OCI-LY1 (cell line): ENCODE measurements at regions not wholly inside any gene's neighbourhood (a gene's known extent, or its start where the extent isn't known, plus 50 kb on each side); places are given as distances from the start of the nearest gene placed in this dataset.

Source experiments
- H2AFZ ChIP-seq: fragments of 200-600 bp; sonication (generic), shearing (Covaris generic); 2 replicates; pipeline ENCODE4 v1.6.0; 2014; ENCODE audit warnings: antibody characterized with exemption, mild to moderate bottlenecking, low read length
- H3F3A ChIP-seq: fragments of 200-600 bp; sonication (generic), shearing (Covaris generic); 2 replicates; pipeline ENCODE4 v1.6.0; 2014; ENCODE audit warnings: mild to moderate bottlenecking, antibody characterized with exemption, low read length, moderate library complexity; ENCODE audit not compliant: insufficient read depth
- H3K27ac ChIP-seq: fragments of 200-600 bp; sonication (generic); 2 replicates; pipeline ENCODE4 v1.5.1; 2014; ENCODE audit warnings: low read length, mixed run types, mild to moderate bottlenecking, low read depth; ENCODE audit not compliant: poor library complexity, severe bottlenecking
- H3K27me3 ChIP-seq: fragments of 200-600 bp; sonication (generic); 2 replicates; pipeline ENCODE4 v1.6.0; 2014; ENCODE audit warnings: antibody characterized with exemption, mild to moderate bottlenecking, low read length, moderate library complexity; ENCODE audit not compliant: insufficient read depth
- H3K36me3 ChIP-seq: fragments of 200-600 bp; sonication (generic); 2 replicates; pipeline ENCODE4 v1.6.1; 2014; ENCODE audit warnings: mild to moderate bottlenecking, antibody characterized with exemption, low read length, moderate library complexity, mixed read lengths; ENCODE audit not compliant: insufficient read depth
- H3K4me1 ChIP-seq: fragments of 200-600 bp; sonication (generic); 2 replicates; pipeline ENCODE4 v1.5.1; 2014; ENCODE audit warnings: mild to moderate bottlenecking, low read length, moderate library complexity; ENCODE audit not compliant: insufficient read depth, severe bottlenecking
- H3K4me2 ChIP-seq: fragments of 200-600 bp; sonication (generic), shearing (Covaris generic); 2 replicates; pipeline ENCODE4 v1.6.1; 2014; ENCODE audit warnings: low read length
- H3K4me3 ChIP-seq: fragments of 200-600 bp; sonication (generic); 2 replicates; pipeline ENCODE4 v1.5.1; 2014; ENCODE audit warnings: low read length, low read depth, mild to moderate bottlenecking, mixed read lengths; ENCODE audit not compliant: poor library complexity, severe bottlenecking
- H3K79me2 ChIP-seq: fragments of 200-600 bp; shearing (Covaris generic); 2 replicates; pipeline ENCODE4 v1.6.1; 2016; ENCODE audit warnings: mixed run types, low read length, mixed read lengths; ENCODE audit not compliant: insufficient read depth
- H3K9ac ChIP-seq: fragments of 200-600 bp; sonication (generic), shearing (Covaris generic); 2 replicates; pipeline ENCODE4 v1.6.1; 2014; ENCODE audit warnings: mild to moderate bottlenecking, low read length, mixed read lengths
- H3K9me2 ChIP-seq: fragments of 200-600 bp; sonication (generic), shearing (Covaris generic); 2 replicates; pipeline ENCODE4 v1.6.1; 2014; ENCODE audit warnings: low read depth, mild to moderate bottlenecking, low read length, mixed read lengths
- H3K9me3 ChIP-seq: fragments of 200-600 bp; shearing (Covaris generic); 2 replicates; pipeline ENCODE4 v1.6.1; 2014; ENCODE audit warnings: low read length, mixed read lengths
- H4K20me1 ChIP-seq: fragments of 200-600 bp; sonication (generic), shearing (Covaris generic); 2 replicates; pipeline ENCODE4 v1.6.0; 2016; ENCODE audit warnings: mild to moderate bottlenecking, low read length; ENCODE audit not compliant: insufficient read depth
- EZH2 ChIP-seq: fragments of 200-600 bp; sonication (generic), shearing (Covaris generic); IDR thresholded peaks from 2 replicates; pipeline ENCODE4 v1.8.0; 2017; ENCODE audit warnings: borderline replicate concordance, mixed run types, mild to moderate bottlenecking, antibody characterized with exemption, low read length, moderate library complexity, mixed read lengths
- TF ChIP-seq, protein P1 (sequence below): fragments of 200-600 bp; sonication (generic), shearing (Covaris generic); IDR thresholded peaks from 2 replicates; pipeline ENCODE4 v1.5.1; 2017; ENCODE audit warnings: mild to moderate bottlenecking, antibody characterized with exemption, low read length, moderate library complexity, mixed read lengths

DNA sequence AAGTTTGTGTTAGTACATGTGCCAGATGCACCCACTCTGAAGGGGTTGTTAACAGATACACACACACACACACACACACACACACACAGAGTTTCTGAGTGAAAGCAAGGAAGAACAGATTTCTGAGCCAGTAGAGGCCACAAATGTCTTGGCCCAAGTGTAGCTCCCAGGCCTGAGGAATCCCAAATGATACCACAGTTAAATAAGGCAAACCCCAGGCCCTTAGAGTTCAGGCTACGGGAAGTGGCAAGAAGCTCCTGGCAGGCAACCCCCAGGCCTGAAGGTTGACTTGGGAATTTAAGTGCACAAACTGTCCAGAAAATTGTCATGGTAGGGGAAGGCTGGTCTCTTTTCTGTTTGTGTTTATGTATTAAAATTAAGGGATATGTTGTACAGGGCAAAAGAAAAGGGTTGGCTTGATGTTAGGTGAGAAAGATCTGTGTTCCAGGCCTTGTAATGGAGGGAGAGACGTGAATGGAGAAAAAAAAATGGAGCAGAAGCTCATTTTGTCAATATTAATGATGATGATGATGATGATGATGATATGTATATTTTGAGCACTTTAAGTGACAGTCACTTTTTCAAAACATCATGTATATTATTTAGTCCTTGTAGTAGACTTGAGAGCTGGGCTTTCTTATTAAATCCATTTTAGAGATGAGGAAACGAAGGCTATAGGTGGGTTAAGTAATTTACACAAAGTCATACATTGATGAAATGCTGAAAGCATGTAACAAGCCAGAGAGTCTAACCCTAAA lies 317.0 kb upstream of the JAG1 start:
- H3K79me2 ChIP-seq: no peaks in the 10 kb centered on the region
- no peak overlapping the region for H3K4me2 ChIP-seq
- H3K9me2 ChIP-seq: no peaks in the 10 kb centered on the region
- H3K4me3 ChIP-seq: no peak overlapping the region
- no peak for TF ChIP-seq EZH2
- TF ChIP-seq, protein P1, sequence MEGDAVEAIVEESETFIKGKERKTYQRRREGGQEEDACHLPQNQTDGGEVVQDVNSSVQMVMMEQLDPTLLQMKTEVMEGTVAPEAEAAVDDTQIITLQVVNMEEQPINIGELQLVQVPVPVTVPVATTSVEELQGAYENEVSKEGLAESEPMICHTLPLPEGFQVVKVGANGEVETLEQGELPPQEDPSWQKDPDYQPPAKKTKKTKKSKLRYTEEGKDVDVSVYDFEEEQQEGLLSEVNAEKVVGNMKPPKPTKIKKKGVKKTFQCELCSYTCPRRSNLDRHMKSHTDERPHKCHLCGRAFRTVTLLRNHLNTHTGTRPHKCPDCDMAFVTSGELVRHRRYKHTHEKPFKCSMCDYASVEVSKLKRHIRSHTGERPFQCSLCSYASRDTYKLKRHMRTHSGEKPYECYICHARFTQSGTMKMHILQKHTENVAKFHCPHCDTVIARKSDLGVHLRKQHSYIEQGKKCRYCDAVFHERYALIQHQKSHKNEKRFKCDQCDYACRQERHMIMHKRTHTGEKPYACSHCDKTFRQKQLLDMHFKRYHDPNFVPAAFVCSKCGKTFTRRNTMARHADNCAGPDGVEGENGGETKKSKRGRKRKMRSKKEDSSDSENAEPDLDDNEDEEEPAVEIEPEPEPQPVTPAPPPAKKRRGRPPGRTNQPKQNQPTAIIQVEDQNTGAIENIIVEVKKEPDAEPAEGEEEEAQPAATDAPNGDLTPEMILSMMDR: no peak
- no peaks in the 10 kb centered on the region for H3K27me3 ChIP-seq
- no peak overlapping the region for H3K27ac ChIP-seq
- no peak overlapping the region for H2AFZ ChIP-seq
- H3K9ac ChIP-seq: no peak overlapping the region
- H3K36me3 ChIP-seq: no peaks in the 10 kb centered on the region
- H3K9me3 ChIP-seq: no peaks in the 10 kb centered on the region
- no peaks in the 10 kb centered on the region for H3K4me1 ChIP-seq
- no peaks in the 10 kb centered on the region for H3F3A ChIP-seq
- H4K20me1 ChIP-seq: no peaks in the 10 kb centered on the region

DNA sequence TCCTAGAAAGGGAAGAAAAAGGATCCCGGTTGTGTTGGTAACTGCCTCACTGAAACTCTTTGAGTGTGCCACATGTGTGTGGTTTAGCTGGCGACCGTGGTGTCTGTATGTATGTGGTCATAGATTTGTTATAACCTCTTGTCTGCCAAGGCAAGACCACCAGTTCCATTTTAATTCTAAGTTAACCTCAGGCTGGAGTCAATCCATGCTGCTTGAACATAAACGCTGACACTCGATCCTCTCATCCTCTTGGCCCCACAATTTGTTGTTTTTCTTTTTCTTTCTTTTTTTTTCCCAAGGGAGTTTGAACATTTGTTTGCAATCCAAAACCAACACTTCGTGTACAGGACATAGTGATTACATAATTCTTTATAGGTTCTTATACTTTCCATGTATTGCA lies 318.9 kb upstream of the JAG1 start:
- H3K36me3 ChIP-seq: no peaks in the 10 kb centered on the region
- H3K9me2 ChIP-seq: no peaks in the 10 kb centered on the region
- H3K79me2 ChIP-seq: no peaks in the 10 kb centered on the region
- H3K27me3 ChIP-seq: no peaks in the 10 kb centered on the region
- no peak overlapping the region for H3K4me3 ChIP-seq
- no peaks in the 10 kb centered on the region for H3F3A ChIP-seq
- no peak for TF ChIP-seq EZH2
- TF ChIP-seq, protein P1: no peak
- H2AFZ ChIP-seq: no peak overlapping the region
- H4K20me1 ChIP-seq: no peaks in the 10 kb centered on the region
- H3K4me2 ChIP-seq: no peak overlapping the region
- H3K4me1 ChIP-seq: no peaks in the 10 kb centered on the region
- H3K9me3 ChIP-seq: no peaks in the 10 kb centered on the region
- H3K9ac ChIP-seq: no peak overlapping the region
- H3K27ac ChIP-seq: no peak overlapping the region

DNA sequence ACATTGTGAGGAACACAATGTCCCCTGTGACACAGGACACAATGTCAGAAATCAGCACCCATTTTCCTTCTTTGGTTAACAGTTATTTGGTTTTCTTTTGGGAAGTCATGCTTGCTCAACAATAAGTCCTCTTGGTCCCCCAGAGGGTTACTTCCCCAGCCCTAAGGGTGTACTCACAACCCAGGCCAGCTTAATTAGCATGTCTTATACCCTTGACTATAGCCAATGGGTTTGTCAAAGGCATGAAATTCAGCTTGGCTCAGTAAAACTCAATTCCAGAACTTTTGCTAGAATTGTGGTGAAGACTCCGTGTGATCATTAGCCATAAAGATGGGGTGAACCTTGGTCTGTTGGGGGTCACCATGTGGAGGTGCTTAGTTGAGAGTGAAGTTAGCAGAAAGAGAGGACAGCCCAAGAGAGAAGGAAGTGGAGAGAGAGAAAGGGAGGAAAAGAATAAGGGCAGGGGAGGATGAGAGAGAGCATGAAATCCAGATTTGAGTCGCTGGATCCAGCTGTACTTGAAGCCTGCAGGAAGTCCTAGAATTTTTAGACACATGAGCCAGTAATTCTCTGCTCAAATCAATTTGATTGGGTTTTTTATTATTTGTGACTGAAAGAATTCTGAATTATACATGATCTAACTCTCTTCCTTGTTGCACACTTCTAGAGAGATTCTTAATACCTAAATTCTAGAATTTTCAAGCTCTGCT lies 321.3 kb upstream of the JAG1 start:
- no peak for TF ChIP-seq EZH2
- TF ChIP-seq, protein P1: no peak
- no peaks in the 10 kb centered on the region for H3K27me3 ChIP-seq
- H3K9me3 ChIP-seq: no peaks in the 10 kb centered on the region
- H3F3A ChIP-seq: no peaks in the 10 kb centered on the region
- H3K4me2 ChIP-seq: no peak overlapping the region
- H3K9me2 ChIP-seq: no peaks in the 10 kb centered on the region
- H4K20me1 ChIP-seq: no peaks in the 10 kb centered on the region
- no peaks in the 10 kb centered on the region for H3K4me1 ChIP-seq
- no peaks in the 10 kb centered on the region for H3K79me2 ChIP-seq
- no peak overlapping the region for H3K27ac ChIP-seq
- no peak overlapping the region for H2AFZ ChIP-seq
- H3K9ac ChIP-seq: no peak overlapping the region
- no peak overlapping the region for H3K4me3 ChIP-seq
- H3K36me3 ChIP-seq: no peaks in the 10 kb centered on the region
